ENCODE measurements at regions not wholly inside any gene's neighbourhood (a gene's known extent, or its start where the extent isn't known, plus 50 kb on each side); places are given as distances from the start of the nearest gene placed in this dataset.
"Not testable (repeated sequence)": the region's sequence is repeated elsewhere in the genome, so short reads cannot be mapped to it uniquely, and the experiment has no call there.

DNA sequence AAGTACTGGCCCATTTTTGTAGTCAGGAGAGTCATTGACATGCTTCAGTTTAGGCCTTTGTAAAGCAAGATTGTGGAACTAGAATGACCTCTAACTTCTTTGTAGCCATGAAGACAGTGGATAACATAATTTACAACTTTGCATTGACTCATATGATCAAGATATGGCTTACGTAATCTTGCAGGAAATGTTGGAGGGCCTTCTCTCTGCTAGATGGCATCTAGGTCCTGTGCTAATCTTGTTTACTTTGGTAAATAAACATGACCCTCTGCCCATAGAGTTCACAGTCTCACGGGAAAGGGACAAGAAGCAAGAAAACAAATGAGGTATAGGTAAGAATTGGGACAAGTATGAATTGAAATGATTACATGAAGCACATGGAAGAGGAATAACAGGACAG lies 355.2 kb upstream of the ARID1B start:
- Histone ChIP-seq H3K4me3 (no peak overlapping the region), H3K27me3 (no peaks in the 10 kb centered on the region), H3K4me1 (no peaks in the 10 kb centered on the region), H3K36me3 (no peaks in the 10 kb centered on the region), H3K9me3 (peaks cover 0 to 3% (median 0%) of the 10 kb centered on the region in 4 donors), H3K27ac (no peak overlapping the region)
- intact Hi-C loops (cut with DNase I) = no loop called here
- no peak for DNase-seq
- TF ChIP-seq, protein P1, sequence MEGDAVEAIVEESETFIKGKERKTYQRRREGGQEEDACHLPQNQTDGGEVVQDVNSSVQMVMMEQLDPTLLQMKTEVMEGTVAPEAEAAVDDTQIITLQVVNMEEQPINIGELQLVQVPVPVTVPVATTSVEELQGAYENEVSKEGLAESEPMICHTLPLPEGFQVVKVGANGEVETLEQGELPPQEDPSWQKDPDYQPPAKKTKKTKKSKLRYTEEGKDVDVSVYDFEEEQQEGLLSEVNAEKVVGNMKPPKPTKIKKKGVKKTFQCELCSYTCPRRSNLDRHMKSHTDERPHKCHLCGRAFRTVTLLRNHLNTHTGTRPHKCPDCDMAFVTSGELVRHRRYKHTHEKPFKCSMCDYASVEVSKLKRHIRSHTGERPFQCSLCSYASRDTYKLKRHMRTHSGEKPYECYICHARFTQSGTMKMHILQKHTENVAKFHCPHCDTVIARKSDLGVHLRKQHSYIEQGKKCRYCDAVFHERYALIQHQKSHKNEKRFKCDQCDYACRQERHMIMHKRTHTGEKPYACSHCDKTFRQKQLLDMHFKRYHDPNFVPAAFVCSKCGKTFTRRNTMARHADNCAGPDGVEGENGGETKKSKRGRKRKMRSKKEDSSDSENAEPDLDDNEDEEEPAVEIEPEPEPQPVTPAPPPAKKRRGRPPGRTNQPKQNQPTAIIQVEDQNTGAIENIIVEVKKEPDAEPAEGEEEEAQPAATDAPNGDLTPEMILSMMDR (IDR thresholded peaks at IDR 0.05) = no peak
- no peak for TF ChIP-seq POLR2AphosphoS5 (IDR thresholded peaks at IDR 0.05)
- TF ChIP-seq EP300 (IDR thresholded peaks at IDR 0.05) = no peak
- TF ChIP-seq POLR2A (IDR thresholded peaks at IDR 0.05) = no peak
- 28 to 74% methylated on average over 2 of the region's 2 CpGs for WGBS, 2 donors

DNA sequence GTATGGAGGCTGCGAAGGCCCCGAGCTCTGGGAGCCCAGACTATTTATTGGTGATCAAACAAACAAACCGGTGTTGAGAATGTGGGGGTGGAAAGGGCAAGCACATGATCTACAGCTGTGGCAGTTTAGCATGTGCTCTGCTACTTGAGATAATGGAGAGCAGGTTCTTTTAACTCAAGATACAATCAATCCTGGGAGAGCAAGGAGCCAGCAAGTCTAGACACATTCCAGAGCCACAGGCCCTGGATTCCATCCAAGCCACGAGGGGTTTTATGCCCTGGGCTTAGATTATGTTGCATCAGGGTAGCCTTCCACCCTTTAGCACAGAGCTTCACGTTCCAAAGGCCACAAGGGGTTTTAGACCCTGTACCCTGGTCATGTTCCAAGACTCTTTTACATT lies 355.9 kb upstream of the ARID1B start:
- H3K9me3 ChIP-seq; DNase-seq; H3K4me1 ChIP-seq; H3K36me3 ChIP-seq; H3K27me3 ChIP-seq; H3K4me3 ChIP-seq; intact Hi-C loops (cut with DNase I): not testable (repeated sequence)
- WGBS, 2 donors = 68 to 70% methylated on average over 5 of the region's 5 CpGs
- peak overlapping the region in 2 of 4 donors; percentile 30 to 53 for H3K27ac ChIP-seq

DNA sequence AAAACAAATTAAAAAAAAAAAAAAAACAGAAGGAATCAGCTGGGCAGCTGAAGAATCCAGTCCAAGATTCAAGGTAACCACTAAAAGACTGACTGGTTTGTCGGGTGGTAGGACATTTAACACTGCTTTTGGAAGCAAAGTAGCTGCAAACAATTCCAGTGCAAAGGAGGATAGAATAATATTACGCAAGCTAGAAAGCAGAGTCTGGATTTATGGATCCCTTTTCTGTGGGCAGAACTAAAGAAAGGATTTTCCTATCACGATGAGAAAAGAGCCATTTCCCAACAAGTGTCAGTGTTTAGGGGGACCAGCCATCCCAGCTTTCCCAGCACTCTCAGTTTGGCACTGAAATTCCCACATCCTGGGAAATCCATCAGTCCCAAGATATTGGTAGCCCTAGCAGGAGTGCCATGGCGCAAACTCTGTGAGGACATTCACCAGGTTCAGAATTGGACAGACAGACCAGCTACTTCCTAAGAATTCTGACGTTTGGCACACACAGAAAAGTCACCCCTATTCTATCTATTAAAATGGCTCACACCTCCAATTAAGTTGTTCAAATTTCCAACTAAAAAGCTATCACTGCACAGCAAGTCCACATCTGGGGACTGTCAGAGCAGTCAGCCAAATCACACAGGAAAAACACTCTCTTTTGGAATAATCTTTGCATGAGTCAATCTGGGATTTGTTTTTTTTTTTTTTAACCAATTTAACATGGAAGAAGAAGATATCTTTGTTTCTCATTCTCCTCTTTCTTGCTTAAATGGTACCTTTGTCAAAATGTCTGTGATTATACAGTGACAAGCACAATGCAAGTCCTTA lies 356.8 kb upstream of the ARID1B start:
- no peak for DNase-seq
- Histone ChIP-seq H3K27ac (peak overlapping the region; percentile 3 to 53 (median 33)), H3K4me1 (no peaks in the 10 kb centered on the region), H3K36me3 (no peaks in the 10 kb centered on the region), H3K27me3 (no peaks in the 10 kb centered on the region), H3K4me3 (no peak overlapping the region), H3K9me3 (peaks cover 0 to 3% (median 0%) of the 10 kb centered on the region in 4 donors)
- intact Hi-C loops (cut with DNase I) = no loop called here
- WGBS, 2 donors = 84 to 87% methylated on average over 5 of the region's 5 CpGs
- TF ChIP-seq EP300 (IDR thresholded peaks at IDR 0.05) (no peak), POLR2A (IDR thresholded peaks at IDR 0.05) (no peak), POLR2AphosphoS5 (IDR thresholded peaks at IDR 0.05) (no peak)
- TF ChIP-seq, protein P1 (IDR thresholded peaks at IDR 0.05) = no peak

DNA sequence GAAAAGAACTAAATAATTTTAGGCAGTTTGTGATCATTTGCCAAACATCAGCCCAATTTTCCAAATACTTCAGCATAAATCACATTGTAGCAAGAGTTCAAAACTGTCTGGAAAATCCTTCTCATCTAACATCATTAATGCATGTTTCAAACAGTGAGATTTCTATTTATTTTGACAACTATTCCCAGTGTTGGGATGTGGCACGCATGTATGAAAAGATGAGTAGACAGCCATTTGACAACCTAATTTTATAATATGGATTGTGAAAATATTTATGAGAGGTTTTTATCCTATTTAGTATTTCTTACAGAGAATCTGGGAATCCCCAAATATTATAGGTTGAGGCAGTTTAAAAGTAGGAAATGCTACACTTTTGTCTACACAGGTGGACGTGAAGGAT lies 357.6 kb upstream of the ARID1B start:
- no peak overlapping the region for H3K4me3 ChIP-seq

DNA sequence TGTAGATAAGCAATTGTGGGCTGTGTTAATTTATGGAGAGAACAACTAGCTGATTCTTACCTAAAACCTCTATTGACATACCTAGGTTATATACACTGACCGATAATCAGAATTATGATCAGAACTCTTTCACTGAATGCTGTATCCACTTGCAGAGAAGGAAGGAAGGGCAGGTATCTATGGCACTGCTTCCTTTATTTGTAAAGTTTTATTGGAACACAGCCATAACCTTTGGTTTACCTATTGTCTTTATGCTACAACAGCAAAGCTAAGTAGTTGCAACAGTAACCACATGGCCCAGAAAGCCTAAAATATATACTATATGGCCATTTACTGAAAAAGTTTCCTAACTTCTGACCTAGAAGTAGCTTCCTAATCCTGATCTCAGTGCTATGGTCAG lies 358.9 kb upstream of the ARID1B start:
- WGBS, 2 donors = 82 to 83% methylated on average over 1 of the region's 1 CpG

More for the DNA sequence above, 357.6 kb upstream of the ARID1B start:
- 76 to 82% methylated on average over 2 of the region's 2 CpGs for WGBS, 2 donors
- Histone ChIP-seq H3K4me1 (no peaks in the 10 kb centered on the region), H3K27ac (no peak overlapping the region), H3K9me3 (peaks cover 0 to 3% (median 0%) of the 10 kb centered on the region in 4 donors), H3K36me3 (no peaks in the 10 kb centered on the region), H3K27me3 (no peaks in the 10 kb centered on the region)
- TF ChIP-seq, protein P1 (IDR thresholded peaks at IDR 0.05) = no peak
- TF ChIP-seq EP300 (IDR thresholded peaks at IDR 0.05) (no peak), POLR2A (IDR thresholded peaks at IDR 0.05) (no peak), POLR2AphosphoS5 (IDR thresholded peaks at IDR 0.05) (no peak)
- no peak for DNase-seq
- intact Hi-C loops (cut with DNase I) = no loop called here

More for the DNA sequence above, 358.9 kb upstream of the ARID1B start:
- no peaks in the 10 kb centered on the region for H3K27me3 ChIP-seq
- DNase-seq = no peak
- peaks cover 0 to 3% (median 0%) of the 10 kb centered on the region in 4 donors for H3K9me3 ChIP-seq
- intact Hi-C loops (cut with DNase I) = no loop called here
- TF ChIP-seq EP300 (IDR thresholded peaks at IDR 0.05) (no peak), POLR2AphosphoS5 (IDR thresholded peaks at IDR 0.05) (no peak), POLR2A (IDR thresholded peaks at IDR 0.05) (no peak)
- TF ChIP-seq, protein P1 (IDR thresholded peaks at IDR 0.05) = no peak
- no peak overlapping the region for H3K27ac ChIP-seq
- H3K36me3 ChIP-seq = no peaks in the 10 kb centered on the region
- H3K4me1 ChIP-seq = no peaks in the 10 kb centered on the region
- H3K4me3 ChIP-seq = no peak overlapping the region

Data from sigmoid colon (tissue), 6 donors.